GM19438 (cell line): ENCODE measurements at regions not wholly inside any gene's neighbourhood (a gene's known extent, or its start where the extent isn't known, plus 50 kb on each side); places are given as distances from the start of the nearest gene placed in this dataset.
"Not testable (repeated sequence)": the region's sequence is repeated elsewhere in the genome, so short reads cannot be mapped to it uniquely, and the experiment has no call there.

ENCODE experiments used
- ATAC-seq: cut with Tn5 transposase; IDR thresholded peaks from one replicate; pipeline ENCODE4 v1.9.1; 2021; ENCODE audit warnings: low read depth; ENCODE audit not compliant: unreplicated experiment

DNA sequence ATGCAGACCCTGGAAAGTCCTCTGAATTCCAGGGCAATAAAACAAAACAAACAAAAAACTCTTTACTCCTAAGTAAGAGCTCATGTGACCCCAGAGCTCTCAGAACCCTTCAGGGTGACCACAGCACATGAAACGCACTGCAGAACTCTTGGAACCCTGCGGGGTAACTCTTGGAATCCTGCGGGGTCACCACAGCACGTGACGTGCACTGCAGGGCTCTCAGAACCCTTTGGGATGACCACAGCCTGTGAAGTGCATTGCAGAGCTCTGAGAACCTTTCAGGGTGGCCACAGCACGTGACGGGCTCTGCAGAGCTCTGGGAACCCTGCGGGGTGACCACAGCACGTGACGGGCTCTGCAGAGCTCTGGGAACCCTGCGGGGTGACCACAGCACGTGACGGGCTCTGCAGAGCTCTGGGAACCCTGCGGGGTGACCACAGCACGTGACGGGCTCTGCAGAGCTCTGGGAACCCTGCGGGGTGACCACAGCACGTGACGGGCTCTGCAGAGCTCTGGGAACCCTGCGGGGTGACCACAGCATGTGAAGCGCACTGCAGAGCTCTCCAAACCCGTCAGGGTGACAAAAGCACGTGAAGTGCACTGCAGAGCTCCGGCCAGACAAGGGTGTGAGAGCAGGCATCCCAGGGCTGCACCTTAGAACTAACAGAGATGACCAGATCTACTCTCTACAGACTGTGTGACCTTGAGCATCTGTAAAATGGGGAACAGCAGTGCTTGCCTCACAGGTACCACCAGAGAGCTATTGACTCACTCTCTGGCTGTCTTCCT is 110.1 kb downstream of the ADRA2C start:
- ATAC-seq, result not testable (repeated sequence)

DNA sequence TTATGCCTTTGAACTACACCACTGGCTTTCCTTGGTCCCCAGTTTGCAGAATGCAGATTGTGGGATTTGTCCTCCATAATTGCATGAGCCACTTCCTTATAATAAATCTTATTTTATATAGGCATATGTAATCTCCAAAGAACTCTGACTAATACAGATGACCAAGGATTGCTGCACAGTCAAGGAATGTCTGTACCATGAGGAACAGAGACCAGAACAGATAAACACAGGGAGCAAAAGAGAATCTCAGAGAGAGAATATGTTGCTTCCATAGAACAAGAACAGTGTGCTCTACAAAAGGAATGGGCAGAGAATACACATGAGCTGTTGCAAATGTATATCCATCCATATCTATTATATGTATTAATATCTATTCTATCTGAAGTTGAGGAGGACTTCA is 111.1 kb downstream of the ADRA2C start:
- no peak for ATAC-seq

DNA sequence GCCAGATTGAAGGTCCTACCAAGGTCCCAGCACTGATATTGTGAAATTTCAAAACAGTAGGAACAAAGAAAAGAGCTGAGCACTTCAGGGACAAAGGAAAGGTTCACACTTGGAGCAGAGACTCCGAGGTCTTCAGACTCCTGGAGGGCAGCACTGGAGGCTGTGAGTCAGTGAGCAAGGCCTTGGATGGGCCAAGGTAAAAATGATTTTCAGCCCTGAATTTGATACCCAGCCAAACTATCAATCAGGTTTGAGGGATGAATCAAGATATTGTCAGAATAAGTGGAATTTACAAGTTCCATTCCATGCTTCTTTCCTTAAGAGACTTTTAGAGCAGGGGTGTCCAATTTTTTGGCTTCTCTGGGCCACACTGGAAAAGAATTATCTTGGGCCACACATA is 111.7 kb downstream of the ADRA2C start:
- ATAC-seq, result no peak

DNA sequence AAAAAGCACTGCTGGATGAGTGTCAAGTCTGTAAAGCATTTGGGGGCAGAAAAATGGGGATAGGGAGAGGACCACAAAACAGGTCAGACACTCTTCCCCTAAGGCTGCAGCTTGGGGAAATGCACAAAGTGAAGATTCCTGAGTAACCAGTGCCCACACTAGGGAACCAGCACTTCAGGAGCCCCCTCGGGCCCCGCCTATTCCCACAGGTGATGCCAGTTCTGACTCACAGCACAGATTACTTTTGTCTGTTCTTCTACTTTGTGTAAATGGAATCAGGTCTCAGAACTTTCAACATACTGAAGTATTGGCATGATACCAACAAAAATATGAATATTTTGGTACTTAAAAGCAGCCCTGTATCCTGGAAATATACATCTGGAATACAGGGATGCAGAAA is 112.5 kb downstream of the ADRA2C start:
- no peak for ATAC-seq

DNA sequence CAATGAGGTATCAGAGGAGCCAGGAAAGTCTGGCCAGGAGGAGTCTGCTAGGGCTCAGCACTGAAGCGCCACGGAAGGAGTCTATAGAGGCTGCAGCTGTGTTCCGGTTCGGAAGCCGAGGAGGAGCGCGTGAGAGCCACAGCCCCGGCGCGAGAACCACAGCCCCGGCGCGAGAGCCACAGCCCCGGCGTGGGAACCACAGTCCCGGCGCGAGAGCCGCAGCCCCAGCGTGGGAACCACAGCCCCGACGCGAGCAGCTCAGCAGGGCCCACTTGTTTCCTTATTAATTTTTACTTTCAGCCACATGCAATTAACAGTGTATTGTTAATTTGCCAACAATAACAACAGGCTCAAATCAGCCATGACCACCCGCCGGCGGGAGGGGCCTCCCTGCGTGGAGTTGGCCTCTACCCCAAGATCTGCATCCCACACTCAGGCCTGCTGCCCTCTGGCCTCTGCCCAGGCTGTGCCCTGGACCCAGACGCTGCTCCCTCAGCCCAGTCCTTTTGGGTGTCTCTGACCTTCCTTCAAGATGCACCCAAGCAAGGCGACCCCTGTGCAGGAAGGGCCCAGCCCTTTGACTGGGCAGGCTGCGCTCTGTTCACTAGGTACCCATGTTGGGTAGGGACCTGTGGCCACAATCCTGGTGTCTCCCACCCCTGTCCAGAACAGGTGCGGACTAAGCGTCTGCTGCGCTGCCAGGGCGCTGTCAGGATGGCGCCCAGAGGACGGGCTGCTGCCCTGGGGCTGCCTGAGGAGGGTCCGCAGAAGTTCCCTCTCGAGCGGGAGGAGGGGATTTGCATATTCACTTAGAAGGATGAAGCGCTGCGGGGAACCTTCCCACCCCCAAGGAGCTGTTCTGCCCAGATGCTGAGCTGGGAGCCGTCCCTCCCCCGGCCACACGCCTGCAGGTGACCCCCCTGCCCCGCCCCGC is 113.8 kb downstream of the ADRA2C start:
- ATAC-seq, result no peak

DNA sequence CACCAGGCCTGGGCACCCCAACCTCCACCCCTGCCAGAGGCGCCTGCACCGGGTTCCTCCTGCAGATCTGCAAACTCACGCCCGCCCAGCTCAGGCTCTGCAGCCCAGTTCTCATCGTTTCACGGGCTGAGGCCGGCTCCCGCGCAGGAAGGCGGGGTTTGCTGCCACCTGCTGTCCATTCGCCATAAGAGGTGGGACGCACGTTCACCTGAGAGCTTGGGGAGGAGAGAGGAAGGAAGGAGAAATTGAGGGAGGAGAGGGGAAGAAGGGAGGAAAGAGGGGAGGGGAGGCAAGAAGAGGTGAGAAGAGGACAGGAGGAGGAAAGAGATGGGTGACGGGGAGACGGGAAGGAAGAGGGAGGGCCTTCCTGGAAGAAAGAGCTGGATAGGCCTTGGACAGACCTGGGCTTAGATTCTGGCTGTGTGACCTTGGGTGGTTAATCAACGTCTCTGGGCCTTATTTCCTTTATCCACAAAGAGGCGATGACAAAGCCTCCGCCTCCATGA is 114.5 kb downstream of the ADRA2C start:
- ATAC-seq, result no peak

DNA sequence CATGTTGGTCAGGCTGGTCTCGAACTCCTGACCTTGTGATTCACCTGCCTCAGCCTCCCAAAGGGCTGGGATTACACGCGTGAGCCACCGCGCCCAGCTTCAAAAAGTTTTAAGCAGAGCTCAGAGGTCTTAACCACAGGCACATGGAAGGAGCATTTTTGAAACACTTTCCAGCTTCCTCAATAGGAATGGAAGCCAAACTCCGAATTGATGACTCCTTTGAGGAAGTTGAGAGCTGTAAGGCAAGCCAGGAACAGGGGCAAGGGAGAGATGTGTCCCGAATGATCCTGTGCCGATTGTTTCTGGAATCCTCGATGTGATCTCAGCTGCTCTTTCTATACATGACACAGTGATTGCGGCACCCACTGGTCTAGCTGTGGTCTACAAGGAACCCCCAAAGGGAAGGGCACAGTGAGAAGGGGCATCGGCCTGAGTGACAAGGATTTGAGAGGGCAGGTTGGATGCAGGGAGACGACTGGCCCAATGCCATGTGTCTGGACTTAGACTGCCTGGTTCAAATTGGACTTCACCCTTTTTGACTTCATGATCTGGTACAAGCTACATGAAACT is 116.2 kb downstream of the ADRA2C start:
- ATAC-seq, result not testable (repeated sequence)

DNA sequence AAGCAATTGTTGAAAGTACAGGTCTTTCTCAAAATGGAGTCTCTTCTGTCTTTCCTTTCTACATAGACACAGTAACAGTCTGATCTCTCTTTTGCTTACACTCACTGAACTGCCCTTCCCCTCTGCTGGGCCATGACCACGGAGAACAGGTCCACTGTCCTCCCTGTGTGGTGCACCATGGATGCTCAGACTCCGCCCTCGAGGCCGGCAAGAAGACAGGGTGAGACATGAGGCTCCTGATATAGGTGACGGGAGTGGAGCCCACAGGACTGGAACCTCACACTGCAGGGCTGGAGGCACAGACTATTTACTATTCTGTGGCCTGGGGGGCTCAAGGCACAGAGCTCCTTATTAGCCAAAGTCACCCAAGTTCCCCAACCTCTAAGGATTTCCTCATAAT is 118.1 kb downstream of the ADRA2C start:
- not testable (repeated sequence) for ATAC-seq

DNA sequence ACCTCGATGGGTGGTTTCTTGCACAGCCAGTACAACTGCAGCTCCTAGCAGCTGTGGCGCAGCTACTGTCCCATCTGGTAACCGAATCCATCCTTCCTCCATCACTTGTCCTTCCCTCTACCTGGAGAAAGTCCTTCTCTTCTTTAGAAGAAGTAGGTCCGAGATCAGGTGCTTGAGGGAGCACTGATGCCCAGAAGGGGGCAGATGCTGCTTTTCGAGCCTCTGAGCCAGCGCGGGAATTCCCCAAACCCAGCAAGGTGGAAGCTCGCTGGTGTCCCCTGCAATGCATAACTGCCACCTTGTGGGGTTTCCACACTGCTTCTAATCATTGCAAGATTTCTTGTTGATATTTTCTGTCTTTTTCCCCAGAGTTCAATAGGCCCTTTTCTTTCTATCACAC is 127.4 kb downstream of the ADRA2C start:
- ATAC-seq, result not testable (repeated sequence)

DNA sequence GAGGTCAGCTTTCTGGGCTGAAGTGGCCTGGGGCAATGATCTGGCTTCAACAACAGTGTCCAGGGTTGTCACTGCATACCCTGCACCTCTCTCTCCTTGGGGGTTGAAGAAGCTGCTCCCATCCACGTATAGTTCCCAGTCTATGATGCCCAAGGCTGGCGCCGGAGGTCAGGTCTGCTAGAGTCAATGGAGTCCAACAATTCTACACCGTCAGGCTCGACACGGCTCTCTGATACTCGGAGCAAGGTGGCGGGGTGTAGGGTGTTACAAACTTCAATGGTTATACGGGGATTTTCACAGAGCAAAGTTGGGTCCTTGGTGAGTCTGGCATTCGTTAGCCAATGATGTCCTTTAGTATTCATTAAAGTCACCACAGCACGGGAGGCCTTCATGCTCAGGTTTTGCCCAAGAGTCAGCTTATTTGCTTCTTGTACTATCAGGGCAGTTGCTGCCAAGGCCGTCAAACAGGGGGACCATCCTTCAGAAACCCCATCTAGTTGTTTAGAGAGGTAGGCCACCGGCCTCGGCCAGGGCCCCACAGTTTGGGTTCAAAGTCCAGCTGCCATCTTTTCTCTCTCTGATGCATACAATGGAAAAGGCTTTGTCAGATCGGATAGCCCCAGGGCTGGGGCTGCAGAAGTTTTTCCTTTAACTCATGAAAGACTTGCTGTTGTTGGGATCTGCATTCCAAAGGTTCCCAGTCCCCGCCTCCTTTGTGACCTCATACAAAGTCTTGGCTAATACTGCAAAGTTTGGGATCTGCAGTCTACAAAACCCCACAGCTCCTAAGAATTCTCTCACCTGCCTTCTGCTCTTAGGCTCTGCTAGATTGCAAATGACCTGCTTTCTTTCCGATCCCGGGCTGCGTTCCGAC is 128.1 kb downstream of the ADRA2C start:
- not testable (repeated sequence) for ATAC-seq

DNA sequence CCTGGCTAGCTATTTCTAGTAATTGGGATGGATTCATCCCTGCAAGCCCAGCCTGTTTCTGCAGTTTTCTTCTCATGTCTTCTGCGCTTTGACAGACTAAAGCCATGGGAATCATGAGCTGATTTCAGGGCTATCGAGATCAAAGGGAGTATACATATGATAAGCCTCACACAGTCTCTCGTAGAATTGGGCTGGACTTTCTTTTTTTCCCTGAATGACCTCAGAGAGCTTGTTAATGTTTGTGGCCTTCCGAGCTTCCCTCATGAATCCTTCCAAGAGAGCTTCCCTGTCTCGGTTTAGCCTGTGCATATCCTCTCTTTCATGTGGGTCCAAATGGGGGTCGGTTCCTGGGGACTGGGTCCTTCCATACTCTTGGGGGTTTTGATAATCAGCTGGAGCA is 130.3 kb downstream of the ADRA2C start:
- no peak for ATAC-seq

DNA sequence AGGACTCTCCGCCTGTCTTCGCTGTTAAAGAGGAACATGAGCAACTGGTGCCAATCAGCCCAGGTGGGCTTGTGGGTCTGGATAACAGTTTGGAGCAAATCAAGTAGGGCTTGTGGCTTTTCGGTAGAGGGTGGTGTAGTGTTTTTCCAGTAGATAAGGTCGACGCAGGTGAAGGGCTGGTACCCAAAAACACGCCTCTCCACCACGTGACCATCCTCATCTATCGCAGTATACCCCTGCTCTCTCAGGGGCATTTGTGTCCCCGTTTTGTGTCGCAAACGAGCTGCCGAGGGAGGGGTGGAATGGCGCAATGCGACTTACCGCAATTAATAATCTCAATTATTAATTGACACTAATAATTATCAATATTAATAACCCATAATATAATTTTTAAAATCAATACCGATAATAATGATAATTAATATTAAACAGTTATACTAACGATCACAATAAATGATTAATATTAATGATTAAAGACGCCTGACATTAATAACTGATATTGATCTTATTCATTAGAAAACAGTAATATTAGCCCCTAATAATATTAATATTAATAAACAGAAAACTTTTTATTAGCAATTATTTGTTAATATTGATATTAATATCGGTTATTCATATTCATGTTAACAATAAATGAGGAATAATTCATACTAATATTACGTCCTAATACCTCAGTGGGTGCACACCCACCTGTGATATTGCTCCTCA is 130.8 kb downstream of the ADRA2C start:
- not testable (repeated sequence) for ATAC-seq

DNA sequence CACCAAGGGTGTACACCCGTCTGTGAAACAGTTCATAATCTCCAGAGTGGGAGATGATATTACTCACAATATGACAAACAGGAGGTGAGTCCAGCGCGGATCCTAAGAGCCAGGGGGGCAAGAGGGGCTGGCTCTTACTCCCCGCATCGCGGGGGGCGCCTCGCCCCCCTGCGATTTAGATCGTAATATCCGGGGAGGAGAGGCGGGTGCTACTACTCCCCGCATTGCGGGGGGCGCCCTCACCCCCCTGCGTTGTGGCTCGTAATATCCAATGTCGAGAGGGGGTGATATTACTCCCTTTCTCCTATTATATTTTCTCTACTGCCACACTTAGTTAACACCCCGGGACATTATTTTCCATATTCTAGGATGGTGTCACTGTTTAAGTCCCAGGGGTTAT is 131.9 kb downstream of the ADRA2C start:
- no peak for ATAC-seq

DNA sequence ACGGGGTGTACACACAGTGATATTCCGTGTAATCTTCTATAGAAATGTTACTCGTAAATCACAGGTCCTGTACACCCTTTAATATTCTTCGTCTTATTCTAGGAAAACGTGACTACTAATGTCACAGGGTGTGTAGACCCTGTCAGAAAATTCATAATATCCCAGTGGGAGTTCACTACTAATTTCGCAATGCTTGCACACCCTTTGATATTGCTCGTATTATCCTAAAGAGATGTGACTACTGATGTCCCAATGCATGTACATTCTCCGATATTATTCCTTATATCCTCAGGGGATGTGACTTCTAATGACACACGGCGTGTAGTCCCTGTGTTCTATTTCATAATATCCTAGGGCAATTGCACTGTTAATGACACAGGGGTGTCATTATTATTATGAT is 132.7 kb downstream of the ADRA2C start:
- not testable (repeated sequence) for ATAC-seq

DNA sequence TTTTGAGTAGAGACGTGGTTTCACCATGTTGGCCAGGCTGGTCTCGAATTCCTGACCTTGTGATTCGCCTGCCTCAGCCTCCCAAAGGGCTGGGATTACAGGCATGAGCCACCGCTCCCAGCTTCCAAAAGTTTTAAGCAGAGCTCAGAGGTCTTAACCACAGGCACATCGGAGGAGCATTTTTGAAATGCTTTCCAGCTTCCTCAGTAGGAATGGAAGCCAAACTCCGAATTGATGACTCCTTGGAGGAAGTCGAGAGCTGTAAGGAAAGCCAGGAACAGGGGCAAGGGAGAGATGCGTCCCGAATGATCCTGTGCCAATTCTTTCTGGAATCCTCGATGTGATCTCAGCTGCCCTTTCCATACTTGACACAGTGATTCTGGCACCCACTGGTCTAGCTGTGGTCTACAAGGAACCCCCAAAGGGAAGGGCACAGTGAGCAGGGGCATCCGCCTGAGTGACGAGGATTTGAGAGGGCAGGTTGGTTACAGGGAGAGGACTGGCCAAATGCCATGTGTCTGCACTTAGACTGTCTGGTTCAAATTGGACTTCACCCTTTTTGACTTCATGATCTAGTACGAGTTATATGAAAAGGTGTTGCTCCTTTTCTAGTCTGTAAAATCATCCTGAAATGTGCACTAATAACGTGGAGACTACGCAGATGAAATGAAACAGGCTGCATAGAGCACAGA is 138.2 kb downstream of the ADRA2C start:
- ATAC-seq, result not testable (repeated sequence)

DNA sequence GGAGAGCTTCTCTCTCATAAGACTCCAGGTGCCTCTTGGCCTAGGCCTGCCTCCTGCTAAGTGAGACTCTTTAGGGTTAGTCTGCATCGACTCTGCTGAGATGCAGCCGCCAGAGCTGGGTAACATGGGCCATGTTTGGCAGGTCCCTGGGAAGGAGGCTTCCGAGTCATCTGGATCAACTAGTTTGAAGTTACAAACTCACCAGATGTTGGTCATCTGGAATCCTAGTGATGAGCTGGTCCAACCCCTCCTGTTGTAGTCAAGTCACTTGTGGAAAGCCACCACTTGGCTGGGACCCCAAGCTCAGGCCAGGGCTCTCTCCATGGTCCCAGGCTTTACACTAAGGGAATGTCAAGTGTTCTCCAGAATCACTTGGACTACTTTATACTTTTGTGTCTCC is 143.4 kb downstream of the ADRA2C start:
- ATAC-seq, result not testable (repeated sequence)

DNA sequence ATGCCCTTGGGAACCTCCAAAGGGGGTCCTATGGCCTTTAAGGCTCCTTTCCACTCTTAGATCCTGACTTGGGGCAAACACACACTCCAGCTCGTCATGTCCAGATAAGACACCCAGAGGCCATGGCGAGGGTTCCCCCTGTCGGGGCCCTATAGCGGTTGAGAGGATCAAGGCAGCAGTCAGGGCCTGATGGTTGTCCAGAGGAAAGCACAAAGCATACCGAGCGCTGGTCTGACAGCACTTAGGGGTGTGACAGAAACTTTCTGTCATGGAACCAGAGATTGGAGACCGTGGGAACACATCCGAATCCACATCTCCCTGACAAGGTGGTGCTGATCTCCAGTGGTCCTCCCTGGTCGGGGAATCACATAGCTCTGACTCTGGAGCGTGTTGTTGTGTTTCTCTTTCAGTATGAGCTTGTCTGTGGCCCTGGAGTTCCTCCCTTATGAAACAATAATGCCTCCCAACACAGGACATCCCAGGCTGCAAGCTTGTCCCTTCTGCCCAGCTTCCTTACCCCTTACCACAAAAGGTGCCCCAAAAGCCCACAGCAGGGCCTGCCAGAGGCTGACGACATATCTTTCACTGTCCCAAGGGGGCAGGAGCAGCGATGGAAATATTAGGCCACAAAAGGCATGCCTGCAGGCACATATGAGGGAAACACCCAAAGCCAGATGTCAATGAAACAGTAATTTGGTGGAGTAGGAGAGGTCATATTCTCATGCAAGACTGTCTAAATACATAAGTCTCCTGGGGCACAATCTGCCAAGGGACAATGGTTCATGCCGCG is 144.2 kb downstream of the ADRA2C start:
- ATAC-seq, result not testable (repeated sequence)

DNA sequence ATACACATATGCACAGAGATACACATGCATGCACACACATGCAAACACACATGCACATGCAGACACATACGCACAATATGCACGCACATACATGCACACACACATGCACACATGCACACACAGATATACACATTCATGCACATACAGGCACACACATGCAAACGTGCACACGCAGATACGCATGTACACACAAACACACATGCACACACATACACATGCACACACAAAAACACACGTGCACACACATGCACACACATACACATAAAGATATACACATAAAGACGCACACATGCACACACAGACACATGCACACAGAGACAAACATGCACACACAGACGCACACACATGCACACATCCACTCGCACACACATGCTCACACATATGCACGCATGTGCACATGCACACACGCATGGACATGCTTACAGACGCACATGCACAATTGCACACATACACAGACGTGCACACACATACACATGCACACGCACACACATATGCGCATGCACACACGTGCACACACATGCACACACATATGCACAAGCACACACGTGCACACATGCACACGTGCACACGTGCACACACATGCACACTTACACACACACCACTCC is 145.2 kb downstream of the ADRA2C start:
- no peak for ATAC-seq
